ENCODE measurements at regions not wholly inside any gene's neighbourhood (a gene's known extent, or its start where the extent isn't known, plus 50 kb on each side); places are given as distances from the start of the nearest gene placed in this dataset.

DNA sequence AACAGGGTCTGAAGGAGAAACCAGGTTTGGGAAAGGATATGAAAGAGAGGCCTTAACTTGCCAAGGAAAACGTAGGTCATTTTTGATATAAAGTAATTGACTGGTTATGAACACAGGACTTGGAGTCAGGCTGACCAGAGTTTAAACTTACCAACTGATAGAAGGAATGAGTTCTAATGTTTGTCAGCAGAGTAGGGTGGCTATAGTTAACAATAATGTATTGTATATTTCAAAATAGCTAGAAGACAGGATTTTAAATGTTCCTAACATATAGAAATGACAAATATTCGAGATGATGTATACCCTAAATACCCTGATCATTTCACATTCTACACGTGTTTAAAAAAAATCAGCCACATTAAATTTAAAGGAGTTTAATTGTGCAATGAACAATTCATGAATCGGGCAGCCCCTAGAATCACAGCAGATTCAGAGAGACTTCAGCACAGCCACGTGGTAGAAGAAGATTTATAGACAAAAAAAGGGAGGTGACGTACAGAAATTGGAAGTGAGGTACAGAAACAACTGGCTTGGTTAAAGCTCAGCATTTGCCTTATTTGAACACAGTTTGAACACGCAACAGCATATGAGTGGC, 52.5 kb upstream of the PLEKHG7 start:
- DNase-seq: no peak

DNA sequence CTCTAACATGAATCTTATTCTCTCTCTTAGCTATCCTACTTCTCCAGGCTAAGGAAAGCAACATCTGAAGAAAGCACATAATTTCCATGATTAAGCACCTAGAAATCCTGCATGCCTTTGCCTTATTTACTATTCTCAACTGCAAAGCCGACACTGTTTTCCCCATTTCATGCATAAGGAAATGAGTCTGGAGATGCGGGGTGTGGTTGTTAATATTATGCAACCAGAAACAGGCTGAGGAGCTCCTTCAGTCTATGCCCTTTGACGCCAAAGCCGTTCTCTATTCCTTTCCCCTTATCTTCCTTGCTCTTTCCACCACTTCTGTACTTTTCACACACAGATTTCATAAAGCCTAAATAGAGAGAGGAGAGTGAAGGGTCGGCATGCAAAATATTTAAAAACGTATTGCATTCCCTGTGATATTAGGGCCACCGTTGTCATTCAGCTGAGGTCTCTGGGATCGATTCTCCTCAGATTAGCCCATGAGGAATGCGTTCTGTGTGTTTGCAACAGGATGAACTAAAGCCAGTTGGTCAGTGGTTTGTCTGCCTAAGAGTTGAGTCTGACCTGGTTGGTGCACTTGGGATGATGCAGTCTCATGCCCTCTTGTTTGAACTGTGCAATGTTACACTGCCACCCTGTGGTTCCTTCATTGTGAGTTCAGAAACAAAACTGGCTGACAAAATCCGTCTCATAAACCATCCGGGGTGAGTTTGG, 53.1 kb upstream of the PLEKHG7 start:
- DNase-seq: peak; percentile 70 to 76

DNA sequence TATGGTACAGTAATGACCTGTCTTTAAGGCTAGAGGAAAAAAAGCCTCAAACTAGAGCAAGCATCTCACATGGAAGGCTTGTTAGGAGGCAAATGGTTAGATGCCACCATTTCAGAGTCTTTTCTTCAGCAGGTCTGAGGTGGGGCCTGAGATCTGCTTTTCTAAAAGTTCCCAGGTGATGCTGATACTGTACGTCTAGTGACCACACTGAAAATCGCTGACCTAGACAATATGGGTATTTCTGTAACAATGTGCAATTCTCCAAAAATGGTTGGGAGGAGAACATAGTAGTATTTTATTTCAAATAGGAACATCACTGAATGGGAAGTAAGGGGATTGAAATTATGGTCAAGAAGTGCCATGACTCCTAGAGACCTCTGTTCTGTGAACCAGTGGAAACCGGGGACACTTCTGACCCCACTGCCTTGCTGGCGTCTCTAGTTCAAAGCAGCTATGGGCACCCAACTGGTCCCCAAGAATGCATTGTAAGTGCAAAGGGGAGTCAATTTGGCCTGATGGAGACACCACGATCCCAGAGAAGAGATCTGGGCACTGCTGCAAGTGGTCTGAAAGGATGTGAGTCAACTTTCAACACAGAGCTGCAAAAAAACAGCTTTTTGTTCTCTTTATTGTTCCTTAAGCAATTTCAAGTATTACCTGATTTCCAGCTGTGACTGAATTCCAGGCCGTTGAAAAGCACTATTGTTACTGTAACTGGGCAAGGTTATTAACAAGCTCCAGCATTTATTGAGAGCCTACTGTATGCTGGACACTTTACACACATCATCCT, 54.4 kb upstream of the PLEKHG7 start:
- DNase-seq: no peak

DNA sequence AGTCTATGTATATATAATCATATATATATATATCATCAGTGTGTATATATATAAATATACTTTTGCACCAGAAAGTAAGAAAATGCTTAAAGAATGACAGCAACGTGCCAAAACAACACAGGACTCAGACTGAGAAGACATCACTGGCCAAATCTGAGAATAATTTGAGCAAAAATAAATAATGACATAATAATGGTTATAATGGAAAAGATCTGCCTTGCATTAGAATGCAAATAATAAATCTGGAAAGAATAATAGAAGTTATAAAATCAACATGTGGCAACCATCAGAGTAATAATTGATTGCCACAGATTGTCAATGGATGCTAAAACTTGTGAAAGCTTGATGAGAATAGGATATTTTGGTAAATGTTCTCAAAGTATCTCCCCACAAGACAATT, 61.5 kb upstream of the PLEKHG7 start:
- no peak for DNase-seq

DNA sequence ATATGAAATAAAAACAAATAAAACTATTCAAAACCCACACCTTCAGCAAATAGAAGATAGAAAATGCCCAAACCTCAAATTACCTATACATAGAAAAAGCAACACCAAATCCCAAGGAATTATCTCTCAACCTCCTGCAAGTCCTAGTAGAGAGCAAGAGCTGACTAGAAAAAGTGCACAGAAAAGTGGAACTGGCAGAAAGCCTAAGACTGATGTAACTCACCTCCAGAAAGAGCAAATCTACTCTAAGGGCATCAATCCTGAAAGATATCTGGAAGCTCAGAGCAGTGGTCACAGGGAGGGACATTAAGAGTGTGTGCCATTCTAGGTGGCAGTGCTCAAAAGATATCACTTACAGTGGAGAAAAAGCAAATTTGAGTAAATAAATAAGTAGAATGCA, 62.1 kb upstream of the PLEKHG7 start:
- DNase-seq: no peak

DNA sequence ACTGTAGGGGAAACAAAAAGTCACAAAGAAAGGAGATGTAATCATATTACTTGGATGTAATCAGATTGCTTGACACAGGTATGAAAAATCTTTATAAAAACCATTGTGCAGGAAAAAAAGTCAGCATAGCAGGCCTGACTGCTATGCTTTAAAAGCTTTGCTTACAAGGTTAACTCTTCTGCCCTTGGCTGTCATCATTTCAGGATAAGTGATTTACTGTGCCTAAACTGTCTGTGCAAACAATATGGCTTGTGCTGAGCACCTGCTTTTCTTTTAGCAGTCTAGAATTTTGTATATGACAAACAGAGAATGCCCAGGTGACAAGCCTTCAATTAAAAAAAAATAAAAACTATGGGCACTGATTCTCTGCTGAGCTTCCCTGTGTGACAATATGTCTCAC, 63.8 kb upstream of the PLEKHG7 start:
- no peak for DNase-seq

DNA sequence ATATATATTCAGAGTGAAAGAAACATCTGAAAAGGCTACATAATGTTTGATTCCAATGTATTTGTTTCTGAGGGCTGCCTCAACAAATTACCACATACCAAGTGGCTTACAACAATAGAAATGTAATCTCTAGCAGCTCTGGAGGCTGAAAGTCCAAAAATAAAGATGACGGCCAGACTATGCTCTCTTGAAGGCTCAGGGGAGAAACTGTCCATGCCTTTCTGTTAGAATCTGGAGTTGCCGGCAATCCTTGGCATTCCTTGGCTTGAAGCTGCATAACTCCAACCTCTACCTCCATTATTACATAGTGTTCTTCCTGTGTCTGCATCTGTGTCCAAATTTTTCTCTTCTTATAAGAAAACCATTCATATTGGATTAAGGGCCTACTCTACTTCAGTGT, 68.1 kb upstream of the PLEKHG7 start:
- DNase-seq: no peak

DNA sequence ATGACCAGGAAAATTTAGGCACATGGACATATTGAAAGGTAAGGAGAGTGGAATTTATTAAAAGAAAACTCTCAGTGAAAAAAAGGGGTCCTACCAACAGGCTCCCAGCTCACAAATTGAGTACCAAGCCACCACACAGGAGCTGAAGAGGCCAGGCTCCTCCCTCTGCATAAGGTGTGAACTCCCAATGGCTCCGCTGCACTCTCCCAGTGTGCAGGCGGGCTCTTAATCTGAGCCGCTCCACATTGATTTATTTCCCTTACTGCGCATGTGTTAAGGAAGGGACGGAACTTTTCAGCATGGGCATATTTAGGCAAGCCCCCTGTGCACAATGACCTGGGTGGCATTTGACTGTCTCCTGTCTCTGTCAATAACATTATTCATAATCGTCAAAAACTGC, 68.6 kb upstream of the PLEKHG7 start:
- no peak for DNase-seq

DNA sequence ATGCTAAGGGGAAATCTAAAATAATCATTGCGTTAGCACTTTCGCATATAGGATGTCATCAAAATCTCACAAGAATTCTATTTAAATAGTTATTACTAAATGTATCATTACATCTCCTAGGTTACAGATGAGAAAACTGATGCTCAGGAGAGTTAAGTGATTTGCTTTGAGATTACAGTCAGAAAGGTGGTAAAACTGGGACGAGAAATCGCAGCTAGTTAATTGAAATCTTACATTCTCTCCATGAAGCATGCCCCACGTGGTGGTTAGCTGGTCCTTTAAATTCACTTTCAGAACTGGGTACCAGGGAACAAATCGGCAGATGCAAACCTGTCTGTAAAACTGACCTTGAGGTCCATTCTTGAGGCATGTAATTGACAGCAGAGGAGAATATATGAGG, 71.8 kb upstream of the PLEKHG7 start:
- DNase-seq: no peak

DNA sequence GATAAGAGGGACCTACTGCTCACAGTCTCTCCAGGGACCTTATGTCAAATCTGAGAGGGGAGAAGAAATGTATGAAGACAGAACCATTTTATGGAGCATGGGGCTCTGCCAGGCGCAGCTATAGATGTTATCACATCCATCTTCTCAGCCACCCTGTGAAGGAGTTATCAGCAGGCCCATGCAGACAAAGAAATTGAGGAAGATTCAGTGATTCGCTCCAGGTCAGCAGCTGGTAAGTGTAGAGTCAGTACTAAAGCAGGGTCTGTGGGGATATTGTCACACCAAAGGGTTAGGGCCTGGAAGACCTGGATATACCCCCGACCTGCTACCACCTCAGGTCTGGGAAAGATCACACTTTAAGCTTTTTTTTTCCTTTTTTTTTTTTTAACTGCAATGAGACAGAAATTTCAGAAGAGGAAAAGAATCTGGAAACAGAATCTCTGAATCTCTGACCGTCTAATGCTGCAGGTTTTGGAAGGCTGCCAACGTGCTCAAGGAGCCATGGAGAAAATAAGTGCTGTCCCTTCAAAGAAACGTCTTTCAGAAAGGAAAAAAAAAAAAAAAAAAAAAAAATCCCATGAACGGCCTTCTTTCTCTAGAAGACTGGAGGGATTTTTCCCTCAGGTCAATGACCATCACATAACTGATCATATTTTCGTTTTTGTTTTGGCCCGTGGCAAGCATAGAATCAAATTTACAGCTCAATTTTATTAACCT, 73.3 kb upstream of the PLEKHG7 start:
- no peak for DNase-seq

DNA sequence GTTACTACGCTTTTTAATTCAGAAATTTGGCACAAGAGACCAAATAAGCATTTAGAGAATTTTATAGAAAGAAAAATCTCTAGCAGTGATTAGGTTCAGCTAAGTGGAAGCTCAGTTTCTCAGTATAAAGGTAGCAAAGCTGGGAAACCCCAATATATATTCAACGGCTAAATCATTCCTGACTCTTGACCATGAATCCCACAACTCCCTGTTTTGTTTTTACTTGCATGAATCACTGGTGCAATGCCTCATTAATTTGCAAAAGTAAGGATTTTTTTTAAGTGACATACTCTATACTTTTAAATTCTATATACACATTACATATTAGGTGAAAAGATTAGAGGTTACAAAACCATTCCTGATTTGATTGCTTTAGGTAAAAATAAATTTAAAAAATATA, 74.3 kb upstream of the PLEKHG7 start:
- no peak for DNase-seq

DNA sequence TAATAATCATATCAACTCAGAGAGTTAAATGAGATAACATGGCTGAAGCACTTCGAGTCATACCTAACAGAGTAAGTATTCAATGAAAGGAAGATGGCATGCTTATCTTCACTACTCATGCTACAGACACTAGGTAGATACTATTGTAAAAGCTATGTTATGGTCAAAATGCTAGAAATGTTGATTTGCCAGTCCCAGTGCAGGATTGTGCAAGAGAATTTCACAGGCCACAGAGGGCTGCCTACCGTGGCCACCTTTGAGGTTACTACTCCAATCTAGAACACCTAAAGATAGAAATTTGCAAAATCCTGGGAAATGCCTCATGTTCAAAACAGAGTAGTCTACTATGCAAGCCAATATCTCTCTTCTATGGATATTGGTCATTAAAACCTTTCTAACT, 75.3 kb upstream of the PLEKHG7 start:
- DNase-seq: no peak

DNA sequence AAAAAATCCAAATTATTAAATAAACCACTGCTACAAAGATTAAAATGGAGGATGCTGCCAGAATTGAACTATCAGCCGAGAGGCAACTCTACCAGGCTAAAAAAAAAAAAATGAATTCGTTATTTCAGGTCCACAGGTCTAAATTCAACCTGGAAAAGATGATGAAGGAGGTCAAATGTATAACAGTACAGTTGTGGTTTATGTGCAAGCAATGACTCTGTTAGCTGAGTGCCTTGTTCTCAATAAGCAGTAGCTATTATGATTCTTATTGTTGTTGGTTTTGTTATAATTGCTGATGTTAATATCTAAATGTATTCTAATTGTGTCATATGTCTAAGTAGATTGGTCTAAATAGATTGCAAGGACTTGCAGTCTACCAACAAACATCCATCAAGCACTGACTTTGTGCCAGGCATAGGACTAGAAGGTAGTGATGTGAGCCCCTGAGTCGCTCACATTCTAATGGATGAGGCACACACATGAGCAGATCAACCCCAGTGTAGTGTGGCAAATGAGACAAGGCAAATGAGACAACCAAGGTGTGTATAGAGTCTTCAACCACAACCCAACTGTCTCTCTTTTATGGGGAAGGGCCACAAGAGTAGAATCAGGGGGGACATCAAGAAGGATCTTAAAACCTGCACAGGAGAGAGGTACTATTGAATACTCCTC, 77.0 kb upstream of the PLEKHG7 start:
- DNase-seq: no peak

DNA sequence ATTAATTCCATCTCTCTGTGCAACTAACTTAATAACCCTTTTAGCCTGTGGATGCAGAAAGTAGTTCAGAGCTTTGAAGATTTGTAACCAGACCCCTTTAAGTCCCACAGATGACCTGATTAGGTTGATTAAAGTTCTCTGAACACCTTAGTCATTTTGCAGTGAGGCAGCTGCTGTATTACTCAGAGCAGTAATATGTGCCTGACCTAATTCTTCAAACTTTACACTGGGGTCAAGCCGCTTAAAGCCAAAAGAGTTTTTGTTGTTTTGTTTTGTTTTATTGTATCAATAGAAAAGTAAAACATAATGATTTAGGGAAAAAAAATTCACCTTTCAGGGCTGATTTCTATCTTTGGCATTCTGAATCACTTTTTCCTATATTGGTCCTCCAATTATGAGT, 78.6 kb upstream of the PLEKHG7 start:
- no peak for DNase-seq

DNA sequence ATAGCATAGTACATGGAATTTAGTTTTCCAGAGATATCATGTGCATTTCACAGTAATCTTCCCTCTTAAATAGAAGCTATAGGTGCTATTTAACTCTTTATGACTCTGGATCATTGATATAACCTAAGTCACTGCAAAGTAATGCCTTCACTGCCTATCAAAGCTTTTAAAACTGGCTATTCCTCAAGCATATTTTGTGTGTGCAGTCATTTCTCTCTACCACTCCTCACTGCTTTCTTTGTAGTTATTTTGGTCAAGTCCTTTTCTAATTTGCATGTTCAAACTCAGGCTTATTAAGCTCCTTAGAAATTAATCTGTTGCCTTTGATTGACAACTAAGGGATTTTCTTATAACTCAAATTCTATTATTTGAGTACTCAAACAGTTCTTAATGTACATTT, 79.4 kb upstream of the PLEKHG7 start:
- DNase-seq: no peak

DNA sequence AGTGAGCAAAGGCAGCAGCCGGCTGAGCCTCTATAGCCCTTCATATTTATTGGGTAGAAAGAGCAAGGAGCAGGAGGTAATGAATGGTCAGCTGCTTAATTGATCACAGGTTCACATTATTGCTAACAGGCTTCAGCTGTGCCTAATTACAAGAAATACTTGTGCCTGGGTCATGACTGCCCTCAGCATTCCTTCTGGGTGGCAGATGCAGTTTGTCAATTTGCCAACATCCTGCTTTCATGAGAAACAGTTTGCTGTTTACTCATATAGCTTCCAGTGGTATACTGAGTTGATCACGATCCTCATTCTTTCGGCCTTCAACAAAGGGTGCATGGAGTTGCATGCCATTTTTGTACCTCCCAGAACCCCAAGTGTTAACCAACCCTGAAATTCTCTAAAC, 81.0 kb upstream of the PLEKHG7 start:
- no peak for DNase-seq

DNA sequence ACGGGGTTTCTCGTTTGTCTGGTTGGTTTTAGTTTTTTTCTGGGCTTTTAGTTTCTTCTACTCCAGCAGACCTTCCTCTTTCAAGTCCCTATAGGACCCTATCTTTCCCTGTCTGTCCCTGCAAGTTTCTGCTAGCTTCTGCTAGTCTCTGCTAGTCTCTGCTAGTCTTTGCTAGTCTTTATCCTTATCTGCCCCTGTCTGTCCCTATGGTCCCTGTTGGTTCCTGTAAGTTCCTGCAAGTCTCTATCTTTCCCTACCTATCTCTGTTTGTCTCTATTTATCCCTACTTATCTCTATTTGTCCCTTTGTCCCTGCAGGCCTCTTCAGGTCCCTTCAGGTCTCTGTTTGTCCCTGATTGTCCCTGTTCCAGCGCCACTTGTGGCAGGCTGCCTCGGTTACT, 81.5 kb upstream of the PLEKHG7 start:
- DNase-seq: no peak

DNA sequence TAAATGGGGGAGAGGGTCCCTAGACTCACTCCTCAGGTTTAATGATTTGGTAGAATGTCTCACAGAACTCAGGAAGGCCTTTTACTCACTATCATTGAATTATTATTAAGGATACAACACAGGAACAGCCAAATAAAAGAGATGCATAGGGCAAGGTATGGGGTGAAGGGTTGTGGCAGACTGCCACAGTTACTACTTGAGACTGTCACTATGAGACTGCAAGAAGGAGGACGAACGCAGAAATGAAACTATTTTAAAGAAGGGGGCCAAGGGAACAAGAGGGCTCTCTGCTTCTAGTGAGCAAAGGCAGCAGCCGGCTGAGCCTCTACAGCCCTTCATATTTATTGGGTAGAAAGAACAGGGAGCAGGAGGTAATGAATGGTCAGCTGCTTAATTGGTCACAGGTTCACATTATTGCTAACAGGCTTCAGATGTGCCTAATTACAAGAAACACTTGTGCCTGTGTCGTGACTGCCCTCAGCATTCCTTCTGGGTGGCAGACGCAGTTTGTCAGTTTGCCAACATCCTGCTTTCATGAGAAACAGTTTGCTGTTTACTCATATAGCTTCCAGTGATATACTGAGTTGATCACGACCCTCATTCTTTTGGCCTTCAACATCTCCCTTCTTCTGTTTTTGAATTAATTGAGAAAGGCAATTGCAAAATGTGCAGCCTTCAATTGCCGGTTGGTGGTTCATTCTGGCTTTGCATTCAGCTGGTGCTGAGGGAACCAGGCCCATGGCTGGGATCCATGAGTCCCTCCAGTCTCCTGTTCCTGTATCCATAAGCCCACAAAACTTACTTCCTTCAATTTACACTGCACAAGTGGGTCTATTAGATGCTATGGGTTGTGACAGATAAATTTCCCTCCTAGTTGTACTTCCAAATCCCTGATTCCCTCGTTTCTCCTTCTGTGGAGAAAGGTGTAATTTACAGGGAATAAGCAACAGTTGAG, 82.8 kb upstream of the PLEKHG7 start:
- no peak for DNase-seq

DNA sequence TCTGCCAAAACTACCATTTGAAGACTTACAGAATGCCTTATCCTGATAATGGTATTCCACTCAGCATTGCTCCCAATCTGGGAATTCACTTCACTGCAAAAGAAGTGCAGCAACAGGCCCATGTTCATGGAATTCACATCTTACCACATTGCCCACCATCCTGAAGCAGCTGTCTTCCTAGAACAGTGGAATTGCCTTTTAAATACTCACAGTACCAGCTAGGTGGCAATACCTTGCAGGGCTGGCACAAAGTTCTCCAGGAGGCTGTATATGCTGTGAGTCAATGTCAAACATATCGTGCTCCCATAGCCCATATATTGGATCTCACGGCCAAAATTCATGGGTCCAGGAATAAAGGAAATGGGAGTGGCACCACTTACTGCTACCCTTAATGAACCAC, 83.8 kb upstream of the PLEKHG7 start:
- DNase-seq: no peak

DNA sequence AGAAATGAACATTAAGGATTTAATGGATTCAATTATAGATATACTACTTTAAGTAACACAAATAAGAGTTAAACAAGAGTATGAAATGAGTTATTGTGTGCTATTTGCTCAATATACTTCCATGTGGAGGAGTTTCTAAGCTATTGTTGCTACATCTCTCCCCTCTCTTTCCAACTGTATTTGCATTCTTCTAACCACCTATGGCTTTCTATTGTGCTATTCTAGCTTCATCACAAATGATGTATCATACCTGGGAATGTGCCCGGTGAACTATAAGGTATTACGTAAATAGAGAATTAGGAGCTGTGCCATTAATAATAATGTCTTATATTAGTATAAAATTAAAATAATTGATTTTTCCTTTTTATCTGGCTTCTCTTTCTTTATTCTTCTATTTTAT, 87.1 kb upstream of the PLEKHG7 start:
- no peak for DNase-seq

DNA sequence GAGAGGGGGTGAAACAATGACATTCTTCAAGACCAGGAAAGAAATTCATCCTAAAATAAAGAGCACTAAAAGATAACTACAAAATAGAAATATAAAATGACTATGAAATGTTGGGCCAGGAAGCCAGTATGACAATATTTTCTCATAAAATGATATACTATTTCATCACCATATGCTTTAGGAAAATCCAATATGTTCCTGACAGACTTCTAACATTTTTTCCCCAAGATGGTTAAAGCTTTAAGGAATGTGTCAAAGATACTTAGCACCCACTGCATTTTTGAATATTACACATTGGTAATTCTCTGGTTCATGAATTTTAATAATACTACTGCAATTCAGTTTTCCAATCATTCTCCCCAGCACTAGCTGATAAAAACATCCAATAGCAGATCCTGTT, 87.7 kb upstream of the PLEKHG7 start:
- no peak for DNase-seq

DNA sequence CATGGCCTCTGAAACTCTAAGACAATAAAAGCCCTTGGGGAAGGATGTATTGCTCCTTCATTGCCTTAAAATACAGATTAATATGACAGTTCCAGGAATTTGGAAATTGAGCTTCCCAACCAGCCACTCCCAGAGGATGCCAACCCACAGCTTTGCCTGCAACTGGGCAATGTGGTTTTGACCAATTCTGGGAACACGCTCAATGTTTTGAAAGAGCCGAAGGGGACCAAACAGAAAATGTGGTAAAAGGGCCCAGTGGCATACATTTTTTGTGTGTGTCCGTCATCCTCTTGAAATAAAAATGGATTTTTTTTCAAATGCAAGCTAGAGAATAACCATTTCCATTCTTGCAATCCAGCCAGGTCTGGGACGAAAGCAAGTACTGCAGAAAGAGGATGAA, 88.3 kb upstream of the PLEKHG7 start:
- no peak for DNase-seq

Measured in CD4-positive, alpha-beta T cell treated with Interleukin-4 for 1 hour (primary cell).